HEK293 (cell line): ENCODE measurements at regions not wholly inside any gene's neighbourhood (a gene's known extent, or its start where the extent isn't known, plus 50 kb on each side); places are given as distances from the start of the nearest gene placed in this dataset.
A peak's percentile ranks its signal among the peaks of the same experiment; 100 is the strongest.

Experiments used
- CTCF ChIA-PET: fragments of 350-600 bp; formaldehyde crosslinking; extraction: SDS; loops from one replicate; lab custom pipeline; 2021; ENCODE audit warnings: antibody characterized with exemption; lab: Yijun Ruan, JAX
- POLR2A ChIA-PET: fragments of 300-600 bp; formaldehyde crosslinking; extraction: SDS; loops from one replicate; lab custom pipeline; 2020; ENCODE audit warnings: antibody characterized with exemption, inconsistent platforms; lab: Yijun Ruan, JAX
- H3K27ac ChIP-seq: fragments of 200-500 bp; sonication (Bioruptor generic); 2 replicates; pipeline ENCODE4 v1.5.1; 2014; ENCODE audit warnings: low read depth, low read length, control low read depth, inconsistent platforms; ENCODE audit errors: extremely low read depth
- H3K36me3 ChIP-seq, 2 experiments: fragments of 200-500 bp in 1 of 2; sonication (Bioruptor generic) in 1 of 2; 1 replicate in 1 of 2; 2 replicates in 1 of 2; pipeline ENCODE4 v1.5.1; 2014 to 2017; ENCODE audit warnings: inconsistent platforms in 2 of 2, low read length in 2 of 2; ENCODE audit not compliant: control insufficient read depth in 2 of 2, insufficient read depth in 1 of 2
- H3K4me1 ChIP-seq: fragments of 200-500 bp; sonication (Bioruptor generic); 2 replicates; pipeline ENCODE4 v1.5.1; 2014; ENCODE audit warnings: mild to moderate bottlenecking, low read length, inconsistent platforms; ENCODE audit not compliant: control insufficient read depth, insufficient read depth
- H3K4me3 ChIP-seq: 2 replicates; pipeline ENCODE4 v1.5.1; 2011; ENCODE audit warnings: low read depth, mild to moderate bottlenecking, control low read depth, low read length, moderate library complexity
- H3K9me3 ChIP-seq: fragments of 200-500 bp; sonication (Bioruptor generic); 2 replicates; pipeline ENCODE4 v1.5.1; 2014; ENCODE audit warnings: low read depth, low read length, inconsistent platforms; ENCODE audit not compliant: control insufficient read depth, insufficient read depth
- PRDM1 ChIP-seq: fragments of 450-650 bp; formaldehyde crosslinking; IDR thresholded peaks from 2 replicates; pipeline ENCODE4; 2016; ENCODE audit warnings: missing biosample characterization, missing genetic modification characterization
- PRDM2 ChIP-seq: fragments of 450-650 bp; formaldehyde crosslinking; IDR thresholded peaks from 2 replicates; pipeline ENCODE4 v1.5.1; 2016; ENCODE audit warnings: missing biosample characterization, missing genetic modification characterization, borderline replicate concordance
- REPIN1 ChIP-seq: fragments of 450-650 bp; formaldehyde crosslinking; IDR thresholded peaks from 2 replicates; pipeline ENCODE4 v1.5.1; 2017; ENCODE audit warnings: missing biosample characterization, missing genetic modification characterization, low read depth
- YY2 ChIP-seq: fragments of 450-650 bp; formaldehyde crosslinking; IDR thresholded peaks from 2 replicates; pipeline ENCODE4 v1.5.1; 2016; ENCODE audit warnings: missing biosample characterization, missing genetic modification characterization
- ZNF19 ChIP-seq: fragments of 450-650 bp; formaldehyde crosslinking; IDR thresholded peaks from 2 replicates; pipeline ENCODE4; 2016; ENCODE audit warnings: missing biosample characterization, missing genetic modification characterization, low read depth
- ZNF248 ChIP-seq: fragments of 450-650 bp; formaldehyde crosslinking; IDR thresholded peaks from 2 replicates; pipeline ENCODE4 v1.5.1; 2017; ENCODE audit warnings: missing biosample characterization, missing genetic modification characterization
- ZNF398 ChIP-seq: fragments of 450-650 bp; formaldehyde crosslinking; IDR thresholded peaks from 2 replicates; pipeline ENCODE4 v1.5.1; 2017; ENCODE audit warnings: missing biosample characterization, missing genetic modification characterization
- ZNF416 ChIP-seq: fragments of 450-650 bp; formaldehyde crosslinking; IDR thresholded peaks from 2 replicates; pipeline ENCODE4 v1.5.1; 2016; ENCODE audit warnings: missing biosample characterization, missing genetic modification characterization
- ZNF544 ChIP-seq: fragments of 450-650 bp; formaldehyde crosslinking; IDR thresholded peaks from 2 replicates; pipeline ENCODE4 v1.5.0; 2017; ENCODE audit warnings: missing biosample characterization, missing genetic modification characterization
- ZNF776 ChIP-seq: fragments of 450-650 bp; formaldehyde crosslinking; IDR thresholded peaks from 2 replicates; pipeline ENCODE4 v1.5.0; 2017; ENCODE audit warnings: missing biosample characterization, missing genetic modification characterization, borderline replicate concordance
- ZSCAN4 ChIP-seq: fragments of 450-650 bp; formaldehyde crosslinking; IDR thresholded peaks from 2 replicates; pipeline ENCODE4 v1.5.1; 2017; ENCODE audit warnings: missing biosample characterization, missing genetic modification characterization

- CTCF ChIA-PET: interaction anchor here (0.8 to 2.1 kb wide), 2 partner anchors 48 to 55 kb away, joined by 3 to 12 read pairs; no protein-coding TSS in a partner anchor
- Histone ChIP-seq H3K4me3 (no peak overlapping the region), H3K36me3 (no peaks in the 10 kb centered on the region), H3K27ac (no peak overlapping the region), H3K9me3 (no peaks in the 10 kb centered on the region), H3K4me1 (no peaks in the 10 kb centered on the region)
- POLR2A ChIA-PET: no interaction called here
- no peak for TF ChIP-seq REPIN1 (tag by site-specific recombination)
- no peak for TF ChIP-seq YY2
- TF ChIP-seq ZNF398 (tag by site-specific recombination): peak; percentile 58
Measured at GRCh38 chr10:91690996-91691676, 58.3 kb upstream of the PPP1R3C start.

- H3K4me1 ChIP-seq: no peaks in the 10 kb centered on the region
- no peak overlapping the region for H3K4me3 ChIP-seq
- no peaks in the 10 kb centered on the region for H3K9me3 ChIP-seq
- ChIA-PET CTCF (no interaction called here), POLR2A (no interaction called here)
- H3K36me3 ChIP-seq: no peaks in the 10 kb centered on the region
- H3K27ac ChIP-seq: no peak overlapping the region
- no peak for TF ChIP-seq ZNF544 (tag by site-specific recombination)
- TF ChIP-seq ZSCAN4 (tag by site-specific recombination): no peak
- TF ChIP-seq ZNF19 (tag by site-specific recombination): no peak
- no peak for TF ChIP-seq ZNF248 (tag by site-specific recombination)
- TF ChIP-seq ZNF416: no peak
- TF ChIP-seq ZNF776 (tag by site-specific recombination): no peak
Measured at GRCh38 chr10:91690412-91690811, 57.5 kb upstream of the PPP1R3C start.

- CTCF ChIA-PET: interaction anchor here (0.7 kb wide), 1 partner anchor 266 kb away, joined by 4 read pairs; no protein-coding TSS in a partner anchor
- POLR2A ChIA-PET: no interaction called here
- no peaks in the 10 kb centered on the region for H3K36me3 ChIP-seq
Measured at GRCh38 chr10:91689731-91690168, 56.9 kb upstream of the PPP1R3C start.

More at GRCh38 chr10:91689731-91690168, 56.9 kb upstream of the PPP1R3C start:
- Histone ChIP-seq H3K4me3 (no peak overlapping the region), H3K4me1 (no peaks in the 10 kb centered on the region), H3K27ac (no peak overlapping the region)
- no peak for TF ChIP-seq PRDM2 (tag by site-specific recombination)
- peak; percentile 46; the same call in 1 of the 2 replicates for TF ChIP-seq PRDM1 (tag by site-specific recombination)
- TF ChIP-seq, all 188 proteins: peak for 1
- H3K9me3 ChIP-seq: no peaks in the 10 kb centered on the region
